Activated B cell treated with CpG ODN at 0.5 μM for 24 hours (primary cell): ENCODE measurements at regions not wholly inside any gene's neighbourhood (a gene's known extent, or its start where the extent isn't known, plus 50 kb on each side); places are given as distances from the start of the nearest gene placed in this dataset.

Source experiments
- ATAC-seq: fragments of 200-7000 bp; cut with Tn5 transposase; one replicate; pipeline ENCODE4 v1.10.0; 2021; ENCODE audit warnings: low read depth, mild to moderate bottlenecking, moderate library complexity
- CTCF ChIA-PET: fragments of 350-600 bp; sonication (Branson Sonifier 250); formaldehyde crosslinking; loops from one replicate; lab custom pipeline; 2021; ENCODE audit warnings: antibody characterized with exemption; lab: Charles Lee
- POLR2A ChIA-PET: fragments of 350-600 bp; sonication (Branson Sonifier 250); formaldehyde crosslinking; loops from one replicate; lab custom pipeline; 2021; ENCODE audit warnings: antibody characterized with exemption; lab: Charles Lee
- DNase-seq: peaks from one replicate; pipeline ENCODE4 v3.0.0; 2022
- H3K27ac Mint-ChIP-seq: one replicate; pipeline ENCODE4 v1.8.0; 2020; ENCODE audit warnings: mixed read lengths
- H3K27me3 Mint-ChIP-seq: one replicate; pipeline ENCODE4 v1.8.0; 2021; ENCODE audit warnings: mixed read lengths
- H3K36me3 Mint-ChIP-seq: one replicate; pipeline ENCODE4 v1.8.0; 2021; ENCODE audit warnings: low read depth, mixed read lengths
- H3K4me1 Mint-ChIP-seq: one replicate; pipeline ENCODE4 v1.8.0; 2021; ENCODE audit warnings: mixed read lengths
- H3K4me3 Mint-ChIP-seq: one replicate; pipeline ENCODE4 v1.8.0; 2020; ENCODE audit warnings: mild to moderate bottlenecking, mixed read lengths
- H3K9me3 Mint-ChIP-seq: one replicate; pipeline ENCODE4 v1.8.0; 2020; ENCODE audit warnings: mixed read lengths
- intact Hi-C: fragments of 100-400 bp; cut with micrococcal nuclease; formaldehyde crosslinking; loops from one replicate; pipeline ENCODE4 v1.15.1; 2024
- TF ChIP-seq, protein P1 (sequence below): fragments of 200-600 bp; IDR thresholded peaks from one replicate; pipeline ENCODE4 v1.8.0; 2022; ENCODE audit warnings: antibody characterized with exemption, mild to moderate bottlenecking

DNA sequence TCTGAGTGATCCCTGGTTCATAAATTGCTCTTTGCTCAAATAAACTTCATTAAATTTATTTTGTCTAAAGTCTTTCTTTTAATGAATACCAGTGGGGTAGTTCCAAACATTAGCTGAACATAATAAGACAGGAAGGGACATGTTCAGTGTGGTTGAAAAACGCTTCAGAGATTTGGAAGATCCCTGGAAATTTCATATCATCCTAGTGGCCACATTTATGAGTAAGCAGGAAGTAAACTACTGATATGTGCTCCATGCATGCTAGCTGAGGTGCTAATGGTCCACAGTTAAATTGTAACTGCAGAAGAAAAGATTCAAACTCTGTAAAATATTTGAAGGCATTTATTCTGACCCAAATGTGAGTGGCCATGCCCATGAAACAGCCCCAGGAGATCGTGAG lies 1328.7 kb downstream of the ADGRL3 start:
- ATAC-seq = no peak
- H3K4me1 Mint-ChIP-seq = no peaks in the 10 kb centered on the region
- H3K36me3 Mint-ChIP-seq = no peaks in the 10 kb centered on the region
- CTCF ChIA-PET = no interaction called here
- intact Hi-C loops = no loop called here
- H3K9me3 Mint-ChIP-seq = peaks cover 3% of the 10 kb centered on the region
- H3K4me3 Mint-ChIP-seq = no peak overlapping the region
- H3K27me3 Mint-ChIP-seq = no peaks in the 10 kb centered on the region
- DNase-seq = no peak
- POLR2A ChIA-PET = no interaction called here
- TF ChIP-seq, protein P1, sequence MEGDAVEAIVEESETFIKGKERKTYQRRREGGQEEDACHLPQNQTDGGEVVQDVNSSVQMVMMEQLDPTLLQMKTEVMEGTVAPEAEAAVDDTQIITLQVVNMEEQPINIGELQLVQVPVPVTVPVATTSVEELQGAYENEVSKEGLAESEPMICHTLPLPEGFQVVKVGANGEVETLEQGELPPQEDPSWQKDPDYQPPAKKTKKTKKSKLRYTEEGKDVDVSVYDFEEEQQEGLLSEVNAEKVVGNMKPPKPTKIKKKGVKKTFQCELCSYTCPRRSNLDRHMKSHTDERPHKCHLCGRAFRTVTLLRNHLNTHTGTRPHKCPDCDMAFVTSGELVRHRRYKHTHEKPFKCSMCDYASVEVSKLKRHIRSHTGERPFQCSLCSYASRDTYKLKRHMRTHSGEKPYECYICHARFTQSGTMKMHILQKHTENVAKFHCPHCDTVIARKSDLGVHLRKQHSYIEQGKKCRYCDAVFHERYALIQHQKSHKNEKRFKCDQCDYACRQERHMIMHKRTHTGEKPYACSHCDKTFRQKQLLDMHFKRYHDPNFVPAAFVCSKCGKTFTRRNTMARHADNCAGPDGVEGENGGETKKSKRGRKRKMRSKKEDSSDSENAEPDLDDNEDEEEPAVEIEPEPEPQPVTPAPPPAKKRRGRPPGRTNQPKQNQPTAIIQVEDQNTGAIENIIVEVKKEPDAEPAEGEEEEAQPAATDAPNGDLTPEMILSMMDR = no peak
- H3K27ac Mint-ChIP-seq = no peak overlapping the region

DNA sequence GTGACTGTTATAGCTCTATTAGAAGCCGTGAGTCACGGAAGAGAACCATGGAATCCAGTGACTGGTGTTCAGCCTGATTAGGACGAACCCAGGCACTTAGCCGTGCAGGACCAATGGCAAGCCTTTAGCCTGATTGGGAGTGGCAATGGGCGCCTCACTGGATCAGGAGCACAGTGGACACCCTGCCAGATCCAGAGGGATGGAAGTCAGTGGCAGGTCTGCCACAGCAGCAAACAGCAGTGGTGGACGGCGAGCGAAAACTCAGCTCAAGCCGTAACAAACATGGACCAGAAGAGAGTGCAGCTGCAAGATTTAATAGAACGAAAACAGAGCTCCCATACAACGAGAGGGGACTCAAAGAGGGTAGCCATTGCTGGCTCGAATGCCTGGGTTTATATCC lies 1326.5 kb downstream of the ADGRL3 start:
- ATAC-seq (no peak), DNase-seq (no peak)
- intact Hi-C loops = no loop called here
- TF ChIP-seq, protein P1 = no peak
- peaks cover 3% of the 10 kb centered on the region for H3K9me3 Mint-ChIP-seq
- no peaks in the 10 kb centered on the region for H3K4me1 Mint-ChIP-seq
- H3K4me3 Mint-ChIP-seq = no peak overlapping the region
- no peaks in the 10 kb centered on the region for H3K27me3 Mint-ChIP-seq
- no peak overlapping the region for H3K27ac Mint-ChIP-seq
- ChIA-PET CTCF (no interaction called here), POLR2A (no interaction called here)
- H3K36me3 Mint-ChIP-seq = no peaks in the 10 kb centered on the region

DNA sequence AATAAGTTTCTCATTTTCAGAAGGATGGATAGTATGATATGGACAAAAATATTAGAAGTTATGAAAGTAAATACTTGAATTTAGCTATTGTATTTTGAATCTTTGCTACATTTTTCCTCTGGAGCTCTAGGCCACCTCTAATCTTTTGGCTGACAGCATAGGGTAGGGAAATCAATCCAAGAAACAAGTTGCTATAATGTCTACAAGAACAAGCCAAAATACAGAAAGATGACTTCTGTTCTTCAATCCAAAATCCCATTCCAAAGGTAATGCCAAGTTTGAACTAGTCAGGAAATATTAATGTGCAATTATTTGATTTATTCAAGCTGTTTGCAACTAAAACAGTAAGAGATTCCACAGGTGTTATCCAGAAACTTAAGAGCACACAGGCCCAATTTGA lies 1323.1 kb downstream of the ADGRL3 start:
- no peaks in the 10 kb centered on the region for H3K4me1 Mint-ChIP-seq
- POLR2A ChIA-PET = no interaction called here
- CTCF ChIA-PET = no interaction called here
- H3K36me3 Mint-ChIP-seq = no peaks in the 10 kb centered on the region
- no peaks in the 10 kb centered on the region for H3K27me3 Mint-ChIP-seq
- peaks cover 7% of the 10 kb centered on the region for H3K9me3 Mint-ChIP-seq
- H3K27ac Mint-ChIP-seq = no peak overlapping the region
- TF ChIP-seq, protein P1 = no peak
- H3K4me3 Mint-ChIP-seq = no peak overlapping the region
- intact Hi-C loops = no loop called here
- no peak for ATAC-seq
- DNase-seq = no peak

DNA sequence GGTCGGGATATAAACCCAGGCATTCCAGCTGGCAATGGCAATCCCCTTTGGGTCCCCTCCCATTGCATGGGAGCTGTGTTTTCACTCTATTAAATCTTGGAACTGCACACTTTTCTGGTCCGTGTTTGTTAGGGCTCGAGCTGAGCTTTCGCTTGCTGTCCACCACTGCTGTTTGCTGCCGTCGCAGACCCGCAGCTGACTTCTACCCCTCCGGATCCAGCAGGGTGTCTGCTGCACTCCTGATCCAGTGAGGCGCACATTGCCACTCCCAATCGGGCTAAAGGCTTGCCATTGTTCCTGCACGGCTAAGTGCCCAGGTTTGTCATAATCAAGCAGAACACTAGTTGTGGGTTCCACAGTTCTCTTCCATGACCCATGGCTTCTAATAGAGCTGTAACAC lies 1322.1 kb downstream of the ADGRL3 start:
- ChIA-PET POLR2A (no interaction called here), CTCF (no interaction called here)
- no peaks in the 10 kb centered on the region for H3K27me3 Mint-ChIP-seq
- no peaks in the 10 kb centered on the region for H3K4me1 Mint-ChIP-seq
- H3K36me3 Mint-ChIP-seq = no peaks in the 10 kb centered on the region
- H3K27ac Mint-ChIP-seq = no peak overlapping the region
- no peak overlapping the region for H3K4me3 Mint-ChIP-seq
- no peak for DNase-seq
- TF ChIP-seq, protein P1 = no peak
- H3K9me3 Mint-ChIP-seq = peaks cover 7% of the 10 kb centered on the region
- intact Hi-C loops = no loop called here
- no peak for ATAC-seq

DNA sequence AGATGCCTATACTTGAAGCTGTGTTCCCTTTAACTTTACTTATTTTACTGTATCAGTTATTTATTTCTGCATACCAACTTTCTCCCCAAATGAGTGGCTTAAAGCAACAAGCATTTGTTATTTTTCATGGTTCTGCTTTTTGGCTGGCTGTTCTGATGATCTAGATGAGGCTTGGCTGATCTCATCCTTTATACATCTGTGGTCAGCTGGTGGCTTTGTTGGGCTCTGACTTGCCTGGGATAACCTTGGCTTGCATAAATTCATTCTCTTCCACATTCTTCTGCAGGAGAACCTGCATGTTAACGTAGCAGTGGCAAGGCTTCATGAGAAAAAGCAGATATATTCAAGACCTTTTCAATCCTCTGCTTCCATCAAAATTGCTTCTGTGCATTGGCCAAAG lies 1317.6 kb downstream of the ADGRL3 start:
- no peaks in the 10 kb centered on the region for H3K4me1 Mint-ChIP-seq
- H3K36me3 Mint-ChIP-seq = no peaks in the 10 kb centered on the region
- intact Hi-C loops = no loop called here
- no peaks in the 10 kb centered on the region for H3K27me3 Mint-ChIP-seq
- H3K27ac Mint-ChIP-seq = no peak overlapping the region
- TF ChIP-seq, protein P1 = no peak
- DNase-seq (no peak), ATAC-seq (no peak)
- POLR2A ChIA-PET = no interaction called here
- H3K9me3 Mint-ChIP-seq = peaks cover 4% of the 10 kb centered on the region
- CTCF ChIA-PET = no interaction called here
- H3K4me3 Mint-ChIP-seq = no peak overlapping the region
